Neural cell (in vitro differentiated cells): ENCODE measurements at regions not wholly inside any gene's neighbourhood (a gene's known extent, or its start where the extent isn't known, plus 50 kb on each side); places are given as distances from the start of the nearest gene placed in this dataset.

ENCODE experiments used
- H2AFZ ChIP-seq: fragments of 200-600, 300-800 bp; sonication (generic), shearing (Covaris generic); 2 replicates; pipeline ENCODE4 v1.6.0; 2014; ENCODE audit warnings: low read depth, mild to moderate bottlenecking, antibody characterized with exemption, low read length, moderate library complexity
- H3F3A ChIP-seq: fragments of 200-600 bp; shearing (Covaris generic); 2 replicates; pipeline ENCODE4 v1.6.1; 2016; ENCODE audit warnings: mild to moderate bottlenecking, moderate library complexity, mixed read lengths, antibody characterized with exemption, low read length; ENCODE audit not compliant: insufficient read depth, poor library complexity, severe bottlenecking
- H3K27ac ChIP-seq: fragments of 200-600, 300-800 bp; sonication (generic), shearing (Covaris generic); 2 replicates; pipeline ENCODE4 v1.5.1; 2014; ENCODE audit warnings: mild to moderate bottlenecking, low read length, moderate library complexity
- H3K27me3 ChIP-seq: fragments of 300-800, 200-600 bp; sonication (generic), shearing (Covaris generic); 2 replicates; pipeline ENCODE4 v1.6.0; 2014; ENCODE audit warnings: mild to moderate bottlenecking, low read depth, low read length, moderate library complexity; ENCODE audit not compliant: insufficient read depth
- H3K36me3 ChIP-seq: fragments of 300-800, 200-600 bp; sonication (generic), shearing (Covaris generic); 2 replicates; pipeline ENCODE4 v1.5.1; 2014; ENCODE audit warnings: mild to moderate bottlenecking, antibody characterized with exemption, low read length, moderate library complexity; ENCODE audit not compliant: insufficient read depth
- H3K4me2 ChIP-seq: fragments of 300-800, 200-600 bp; sonication (generic), shearing (Covaris generic); 2 replicates; pipeline ENCODE4 v1.6.0; 2014; ENCODE audit warnings: mild to moderate bottlenecking, low read length
- H3K4me3 ChIP-seq: fragments of 300-800, 200-600 bp; sonication (generic), shearing (Covaris generic); 2 replicates; pipeline ENCODE4 v1.5.1; 2014; ENCODE audit warnings: mild to moderate bottlenecking, low read length, moderate library complexity
- H3K79me2 ChIP-seq: fragments of 200-600 bp; shearing (Covaris generic); replicated peaks from 2 replicates; pipeline ENCODE4 v1.6.0; 2014; ENCODE audit warnings: mild to moderate bottlenecking, low read length, moderate library complexity; ENCODE audit not compliant: insufficient read depth
- H3K9ac ChIP-seq: fragments of 300-800, 200-600 bp; sonication (generic), shearing (Covaris generic); 2 replicates; pipeline ENCODE4 v1.6.1; 2016; ENCODE audit warnings: mild to moderate bottlenecking, low read length, mixed read lengths
- H3K9me2 ChIP-seq: fragments of 200-600 bp; shearing (Covaris generic); 2 replicates; pipeline ENCODE4 v1.6.1; 2016; ENCODE audit warnings: mild to moderate bottlenecking, low read length, mixed read lengths; ENCODE audit not compliant: insufficient read depth
- H3K9me3 ChIP-seq: fragments of 200-600, 300-800 bp; sonication (generic), shearing (Covaris generic); 2 replicates; pipeline ENCODE4 v1.6.1; 2016; ENCODE audit warnings: mild to moderate bottlenecking, mixed run types, low read length, moderate library complexity, mixed read lengths
- H4K20me1 ChIP-seq: fragments of 200-600 bp; shearing (Covaris generic); 2 replicates; pipeline ENCODE4 v1.6.1; 2016; ENCODE audit warnings: mild to moderate bottlenecking, mixed run types; ENCODE audit not compliant: insufficient read depth
- CTCF ChIP-seq: fragments of 450-650 bp; IDR thresholded peaks from 2 replicates; pipeline ENCODE4 v1.5.1; 2014; ENCODE audit warnings: antibody characterized with exemption, mild to moderate bottlenecking, moderate library complexity; ENCODE audit not compliant: poor library complexity, severe bottlenecking
- EP300 ChIP-seq: fragments of 450-650 bp; conservative IDR thresholded peaks from 2 replicates; pipeline ENCODE4 v1.6.1; 2014; ENCODE audit warnings: antibody characterized with exemption, mild to moderate bottlenecking, moderate library complexity; ENCODE audit not compliant: poor library complexity, severe bottlenecking
- EZH2 ChIP-seq: fragments of 200-600, 300-800 bp; shearing (Covaris generic), sonication (generic); IDR thresholded peaks from 2 replicates; pipeline ENCODE4 v1.6.1; 2014; ENCODE audit warnings: antibody characterized with exemption, low read length, borderline replicate concordance, mild to moderate bottlenecking; ENCODE audit not compliant: insufficient read depth, poor library complexity, severe bottlenecking
- MXI1 ChIP-seq: fragments of 450-650 bp; conservative IDR thresholded peaks from 2 replicates; pipeline ENCODE4 v1.6.1; 2014; ENCODE audit warnings: antibody characterized with exemption, mild to moderate bottlenecking; ENCODE audit not compliant: poor library complexity, severe bottlenecking
- POLR2AphosphoS5 ChIP-seq: IDR thresholded peaks from 2 replicates; pipeline ENCODE4 v1.6.1; 2012
- RAD21 ChIP-seq: fragments of 450-650 bp; conservative IDR thresholded peaks from 2 replicates; pipeline ENCODE4 v1.6.1; 2014; ENCODE audit warnings: antibody characterized with exemption, mild to moderate bottlenecking, moderate library complexity
- REST ChIP-seq: IDR thresholded peaks from 2 replicates; pipeline ENCODE4 v1.6.1; 2012; ENCODE audit warnings: borderline replicate concordance
- SMC3 ChIP-seq: fragments of 450-650 bp; conservative IDR thresholded peaks from 2 replicates; pipeline ENCODE4 v1.6.1; 2014; ENCODE audit warnings: antibody characterized with exemption, mild to moderate bottlenecking, moderate library complexity; ENCODE audit not compliant: poor library complexity
- TAF1 ChIP-seq: IDR thresholded peaks from 2 replicates; pipeline ENCODE4 v1.6.1; 2012; ENCODE audit warnings: low read depth

GRCh38 chr12:92566448-92567019 lies 136.3 kb upstream of the PLEKHG7 start (continued):
- TF ChIP-seq MXI1 = no peak

DNA sequence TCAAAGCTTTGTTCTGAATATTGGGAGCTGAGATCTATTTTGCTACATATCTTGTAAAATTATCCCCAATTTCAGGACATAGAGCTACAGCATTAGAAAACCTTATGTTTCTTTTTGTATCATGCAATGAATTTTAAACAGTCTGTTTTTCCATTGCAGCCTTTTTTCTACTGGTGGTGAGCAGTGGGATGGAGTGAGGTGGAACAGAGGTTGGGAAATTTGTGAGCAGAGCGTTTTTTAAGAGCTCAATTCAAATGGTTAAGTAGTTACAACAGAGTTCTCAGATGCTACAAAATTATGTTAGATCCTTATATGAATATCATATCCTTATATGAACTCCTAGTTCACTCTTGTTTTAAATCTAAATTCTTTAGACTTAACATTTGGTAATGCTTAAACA lies 139.0 kb upstream of the PLEKHG7 start:
- Histone ChIP-seq H4K20me1 (no peaks in the 10 kb centered on the region), H3K9me3 (no peaks in the 10 kb centered on the region), H2AFZ (no peak overlapping the region), H3K4me2 (no peak overlapping the region), H3K27me3 (no peaks in the 10 kb centered on the region), H3K79me2 (no peaks in the 10 kb centered on the region), H3K36me3 (no peaks in the 10 kb centered on the region), H3K9ac (no peak overlapping the region), H3K27ac (no peak overlapping the region), H3K4me3 (no peak overlapping the region), H3F3A (no peaks in the 10 kb centered on the region), H3K9me2 (no peaks in the 10 kb centered on the region)
- TF ChIP-seq CTCF (no peak), SMC3 (no peak), RAD21 (no peak), POLR2AphosphoS5 (no peak), TAF1 (no peak), MXI1 (no peak), EZH2 (no peak), REST (no peak), EP300 (no peak)

DNA sequence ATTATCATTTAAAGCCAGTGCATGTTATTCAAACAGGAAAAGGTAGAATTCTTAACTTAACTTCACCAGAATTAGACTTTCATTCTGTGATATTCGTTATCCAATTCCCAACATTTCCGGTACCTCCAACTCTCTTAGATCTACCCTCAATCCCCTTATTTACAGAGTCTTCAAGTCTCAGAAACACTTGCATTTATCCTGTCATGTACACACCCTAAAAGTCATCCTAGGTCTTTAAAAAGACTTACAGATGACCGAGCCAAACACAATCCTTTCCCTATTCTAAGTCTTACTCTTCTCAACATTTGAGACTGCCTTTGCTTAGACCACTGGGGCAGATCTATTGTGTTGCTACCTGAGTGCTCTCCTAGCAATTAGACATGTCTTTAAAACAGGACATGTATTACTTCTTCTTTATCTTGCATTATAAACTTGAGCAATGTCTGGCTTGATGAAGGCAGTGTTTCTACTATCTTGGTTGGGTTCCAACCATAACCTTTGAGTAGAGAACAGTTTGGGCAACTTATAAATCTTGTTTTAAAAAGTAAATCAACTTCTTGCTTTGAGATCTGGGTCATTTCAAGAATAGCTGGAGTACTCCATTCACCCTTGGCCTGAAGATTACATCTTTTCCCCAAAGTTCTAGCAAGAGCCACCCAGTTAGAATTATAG lies 140.6 kb upstream of the PLEKHG7 start:
- Histone ChIP-seq H4K20me1 (no peaks in the 10 kb centered on the region), H3K9me3 (no peaks in the 10 kb centered on the region), H3K4me3 (no peak overlapping the region), H3K4me2 (no peak overlapping the region), H3K79me2 (no peaks in the 10 kb centered on the region), H3K9me2 (no peaks in the 10 kb centered on the region), H2AFZ (no peak overlapping the region), H3K27ac (no peak overlapping the region), H3K9ac (no peak overlapping the region), H3F3A (no peaks in the 10 kb centered on the region), H3K36me3 (no peaks in the 10 kb centered on the region), H3K27me3 (no peaks in the 10 kb centered on the region)
- TF ChIP-seq MXI1 (no peak), EZH2 (no peak), EP300 (no peak), CTCF (no peak), POLR2AphosphoS5 (no peak), TAF1 (no peak), SMC3 (no peak), RAD21 (no peak), REST (no peak)
